Testis (tissue), 2 donors: ENCODE measurements at regions not wholly inside any gene's neighbourhood (a gene's known extent, or its start where the extent isn't known, plus 50 kb on each side); places are given as distances from the start of the nearest gene placed in this dataset.

Source experiments
- DNase-seq: peaks from one replicate; pipeline ENCODE4 v3.0.0-alpha.2; 2019
- H3K27ac ChIP-seq, 2 donors: fragments of 200-600 bp; sonication (generic); one replicate each; pipeline ENCODE4 v1.5.1; 2019
- H3K27me3 ChIP-seq: fragments of 200-600 bp; sonication (generic); one replicate; pipeline ENCODE4 v1.5.1; 2019
- H3K36me3 ChIP-seq: fragments of 200-600 bp; sonication (generic); one replicate; pipeline ENCODE4 v1.5.1; 2017; ENCODE audit warnings: low read depth; ENCODE audit errors: missing control alignments
- H3K4me1 ChIP-seq: fragments of 200-600 bp; sonication (generic); one replicate; pipeline ENCODE4 v1.5.1; 2019
- H3K4me3 ChIP-seq, 2 donors: fragments of 200-600 bp; sonication (generic); one replicate each; pipeline ENCODE4 v1.5.1; 2017 to 2019
- H3K9me3 ChIP-seq: fragments of 200-600 bp; sonication (generic); one replicate; pipeline ENCODE4 v1.5.1; 2017
- POLR2A ChIP-seq: fragments of 450-650 bp; IDR thresholded peaks from one replicate; pipeline ENCODE4 v1.6.1; 2017; ENCODE audit warnings: antibody characterized with exemption, mild to moderate bottlenecking, moderate library complexity
- WGBS, 2 donors: methylation state at CpG; one replicate each; pipeline ENCODE4 v1.1.5; 2018; 5-methylcytosine and 5-hydroxymethylcytosine counted together
- intact Hi-C: fragments of 100-400 bp; cut with DNase I; formaldehyde crosslinking; loops from one replicate; pipeline ENCODE4 v1.15.1; 2023; ENCODE audit warnings: low total_unique reads
- TF ChIP-seq, protein P1 (sequence below), 3 experiments: fragments of 450-650 bp in 2 of 3; fragments of 200-600 bp in 1 of 3; sonication (generic) in 1 of 3; IDR thresholded peaks; one replicate each; pipeline ENCODE4 v1.5.1; 2016 to 2019; ENCODE audit warnings: antibody characterized with exemption in 3 of 3, mild to moderate bottlenecking in 2 of 3, moderate library complexity in 1 of 3

DNA sequence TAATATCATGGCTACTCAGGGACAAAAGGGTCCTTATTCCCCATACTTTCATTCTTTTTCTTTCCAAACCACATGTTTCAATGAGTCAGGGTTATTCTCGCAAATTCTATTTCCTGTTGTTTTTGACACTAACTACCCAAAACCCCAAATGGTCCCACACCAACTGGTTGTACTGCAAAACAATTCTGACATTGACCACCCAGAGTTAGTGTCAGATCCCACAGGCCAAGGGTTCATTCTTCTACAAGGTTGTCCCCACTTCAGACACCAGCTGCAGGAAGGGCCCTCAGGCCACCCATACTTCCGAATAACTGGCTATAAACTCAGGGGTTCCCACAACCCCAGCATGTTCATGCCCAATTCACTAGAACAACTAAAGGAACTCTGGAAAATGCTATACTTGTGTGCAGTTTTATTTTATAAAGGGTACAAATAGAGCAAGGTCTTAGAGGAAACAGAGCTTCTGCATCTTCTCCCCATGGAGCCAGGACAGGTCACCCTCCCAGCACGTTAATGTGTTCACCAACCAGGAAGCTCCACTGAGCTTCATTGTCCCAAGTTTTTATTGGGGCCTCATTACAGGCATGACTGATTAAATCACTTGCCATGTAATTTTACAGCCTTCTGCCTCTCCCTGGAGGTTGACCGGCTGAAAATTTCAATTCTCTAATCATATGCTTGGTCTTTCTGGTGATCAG is 334.8 kb downstream of the DRD1 start:
- Histone ChIP-seq H3K9me3 (no peaks in the 10 kb centered on the region), H3K27me3 (no peaks in the 10 kb centered on the region), H3K36me3 (no peaks in the 10 kb centered on the region), H3K27ac (no peak overlapping the region), H3K4me3 (no peak overlapping the region), H3K4me1 (no peaks in the 10 kb centered on the region)
- intact Hi-C loops = no loop called here
- TF ChIP-seq, protein P1, sequence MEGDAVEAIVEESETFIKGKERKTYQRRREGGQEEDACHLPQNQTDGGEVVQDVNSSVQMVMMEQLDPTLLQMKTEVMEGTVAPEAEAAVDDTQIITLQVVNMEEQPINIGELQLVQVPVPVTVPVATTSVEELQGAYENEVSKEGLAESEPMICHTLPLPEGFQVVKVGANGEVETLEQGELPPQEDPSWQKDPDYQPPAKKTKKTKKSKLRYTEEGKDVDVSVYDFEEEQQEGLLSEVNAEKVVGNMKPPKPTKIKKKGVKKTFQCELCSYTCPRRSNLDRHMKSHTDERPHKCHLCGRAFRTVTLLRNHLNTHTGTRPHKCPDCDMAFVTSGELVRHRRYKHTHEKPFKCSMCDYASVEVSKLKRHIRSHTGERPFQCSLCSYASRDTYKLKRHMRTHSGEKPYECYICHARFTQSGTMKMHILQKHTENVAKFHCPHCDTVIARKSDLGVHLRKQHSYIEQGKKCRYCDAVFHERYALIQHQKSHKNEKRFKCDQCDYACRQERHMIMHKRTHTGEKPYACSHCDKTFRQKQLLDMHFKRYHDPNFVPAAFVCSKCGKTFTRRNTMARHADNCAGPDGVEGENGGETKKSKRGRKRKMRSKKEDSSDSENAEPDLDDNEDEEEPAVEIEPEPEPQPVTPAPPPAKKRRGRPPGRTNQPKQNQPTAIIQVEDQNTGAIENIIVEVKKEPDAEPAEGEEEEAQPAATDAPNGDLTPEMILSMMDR (IDR thresholded peaks at IDR 0.05) = no peak
- no peak for TF ChIP-seq POLR2A
- DNase-seq = no peak
- 89 to 90% methylated on average over 4 of the region's 4 CpGs for WGBS, 2 donors

DNA sequence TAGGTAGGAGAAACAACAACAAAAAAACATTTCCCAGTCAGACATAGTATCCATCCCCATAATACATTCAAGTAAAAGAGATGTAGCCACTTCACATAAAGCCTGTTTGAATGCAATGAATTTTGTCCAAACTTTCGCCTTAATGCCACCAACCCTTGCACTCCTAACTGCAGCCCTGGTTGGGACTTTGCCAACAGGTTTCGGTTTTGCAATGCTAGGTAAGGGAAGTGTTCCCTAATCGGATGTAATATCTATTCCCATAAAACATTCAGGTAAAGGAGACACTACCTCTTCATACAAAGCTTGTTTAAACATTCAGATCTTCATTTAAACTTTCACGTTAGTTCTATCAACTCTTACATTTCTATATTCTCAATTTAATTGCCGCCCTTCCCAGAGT is 336.1 kb downstream of the DRD1 start:
- 73 to 81% methylated on average over 5 of the region's 5 CpGs for WGBS, 2 donors
- no peak for TF ChIP-seq POLR2A
- TF ChIP-seq, protein P1 (IDR thresholded peaks at IDR 0.05) = no peak

DNA sequence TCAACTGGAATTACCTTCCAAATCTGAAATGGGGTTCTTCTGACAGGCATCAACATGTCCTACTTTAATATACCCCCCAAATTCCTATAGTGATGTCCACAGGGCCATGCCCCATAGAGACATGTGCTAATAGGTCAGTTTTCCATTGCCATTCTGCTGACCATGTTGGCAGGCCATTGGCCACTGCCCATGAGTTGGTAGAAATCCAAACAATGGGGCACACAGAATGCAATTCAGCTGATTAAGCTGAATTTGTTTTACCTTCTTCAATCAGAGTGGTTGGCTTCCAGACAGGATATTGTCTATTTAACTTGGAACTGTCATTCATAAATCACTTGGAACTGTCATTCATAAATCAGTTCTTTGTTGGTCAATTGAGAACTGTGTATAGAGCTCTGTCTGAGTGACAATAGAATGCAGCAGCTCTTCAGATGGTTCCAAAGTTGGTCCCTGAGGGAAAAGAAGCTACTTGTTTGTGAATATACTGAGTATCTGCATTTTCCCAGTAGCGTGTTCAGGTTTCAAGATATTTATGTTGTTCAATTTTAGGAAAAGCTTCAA is 336.9 kb downstream of the DRD1 start:
- Histone ChIP-seq H3K4me3 (no peak overlapping the region), H3K9me3 (no peaks in the 10 kb centered on the region), H3K27ac (no peak overlapping the region), H3K27me3 (no peaks in the 10 kb centered on the region), H3K36me3 (no peaks in the 10 kb centered on the region), H3K4me1 (no peaks in the 10 kb centered on the region)
- 88% methylated on average over 1 of the region's 1 CpG for WGBS, 2 donors
- DNase-seq = no peak
- intact Hi-C loops = no loop called here
- TF ChIP-seq POLR2A = no peak
- TF ChIP-seq, protein P1 (IDR thresholded peaks at IDR 0.05) = no peak

More for the DNA sequence above, 336.1 kb downstream of the DRD1 start:
- Histone ChIP-seq H3K4me3 (no peak overlapping the region), H3K27ac (no peak overlapping the region), H3K4me1 (no peaks in the 10 kb centered on the region), H3K9me3 (no peaks in the 10 kb centered on the region), H3K36me3 (no peaks in the 10 kb centered on the region), H3K27me3 (no peaks in the 10 kb centered on the region)
- DNase-seq = no peak
- intact Hi-C loops = no loop called here

DNA sequence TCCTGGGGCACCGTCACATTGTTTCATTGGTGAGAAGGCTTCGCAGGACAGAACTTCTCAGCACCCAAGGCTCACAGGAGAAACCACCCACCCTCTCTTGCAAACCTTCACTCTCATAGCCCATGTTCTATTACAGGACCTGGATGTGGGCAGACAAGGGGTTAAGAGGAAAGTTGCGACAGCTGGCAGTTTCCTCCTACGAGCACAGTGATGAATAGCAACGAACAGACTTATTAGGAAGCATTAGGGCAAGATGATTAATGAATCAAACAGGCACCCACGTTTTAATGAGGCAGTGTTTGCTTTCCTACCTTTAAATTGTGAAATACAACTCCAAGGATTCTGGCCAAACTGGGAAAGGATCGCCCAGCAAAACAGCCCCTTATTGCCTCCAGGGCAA is 339.3 kb downstream of the DRD1 start:
- no peaks in the 10 kb centered on the region for H3K4me1 ChIP-seq
- H3K9me3 ChIP-seq = no peaks in the 10 kb centered on the region
- WGBS, 2 donors = 39 to 52% methylated on average over 7 of the region's 7 CpGs
- no peaks in the 10 kb centered on the region for H3K36me3 ChIP-seq
- H3K4me3 ChIP-seq = no peak overlapping the region
- no peaks in the 10 kb centered on the region for H3K27me3 ChIP-seq
- intact Hi-C loops = no loop called here
- DNase-seq = no peak
- no peak for TF ChIP-seq POLR2A
- TF ChIP-seq, protein P1 (IDR thresholded peaks at IDR 0.05) = no peak
- no peak overlapping the region for H3K27ac ChIP-seq

DNA sequence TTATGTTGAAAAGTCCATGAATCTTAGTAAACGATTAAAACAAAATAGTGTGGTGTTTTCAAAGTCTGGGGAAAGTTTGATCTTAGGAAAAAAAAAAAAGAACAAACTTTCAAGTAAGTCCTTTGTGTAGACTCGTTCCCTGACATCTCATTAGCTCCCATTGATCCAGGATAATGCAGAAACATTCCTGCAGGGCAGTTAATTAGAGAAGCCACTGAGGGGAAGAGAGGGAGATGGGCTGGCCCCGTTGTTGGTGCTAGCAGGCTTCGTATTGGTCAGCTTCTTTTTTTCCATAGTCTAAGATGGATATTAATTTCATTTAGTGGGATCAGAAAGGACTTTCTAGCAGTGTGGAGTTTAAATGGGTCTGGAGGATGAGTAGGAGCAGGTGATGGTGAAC is 340.2 kb downstream of the DRD1 start:
- WGBS, 2 donors = 28 to 32% methylated on average over 4 of the region's 4 CpGs
- no peak for DNase-seq
- Histone ChIP-seq H3K4me3 (no peak overlapping the region), H3K36me3 (no peaks in the 10 kb centered on the region), H3K9me3 (no peaks in the 10 kb centered on the region), H3K4me1 (no peaks in the 10 kb centered on the region), H3K27me3 (no peaks in the 10 kb centered on the region), H3K27ac (no peak overlapping the region)
- TF ChIP-seq POLR2A = no peak
- TF ChIP-seq, protein P1 (IDR thresholded peaks at IDR 0.05) = no peak
- intact Hi-C loops = no loop called here
